Activated CD4-positive, CD25-positive, alpha-beta regulatory T cell treated with anti-CD3 and anti-CD28 coated beads, Interleukin-2, amount 50 U/mL, for 24 hours (primary cell): ENCODE measurements at regions not wholly inside any gene's neighbourhood (a gene's known extent, or its start where the extent isn't known, plus 50 kb on each side); places are given as distances from the start of the nearest gene placed in this dataset.
A peak's percentile ranks its signal among the peaks of the same experiment; 100 is the strongest.
"Not testable (repeated sequence)": the region's sequence is repeated elsewhere in the genome, so short reads cannot be mapped to it uniquely, and the experiment has no call there.

Experiments used
- ATAC-seq, 2 donors: fragments of 150-1000 bp; cut with Tn5 transposase; one replicate each; pipeline ENCODE4 v1.10.0; 2021; ENCODE audit warnings: mild to moderate bottlenecking in 1 of 2, moderate library complexity in 1 of 2

- ATAC-seq, result peak; percentile 84 to 89
Measured at GRCh38 chr1:184882957-184883815, 91.1 kb downstream of the NIBAN1 start.

- peak; percentile 68 to 72 for ATAC-seq
Measured at GRCh38 chr1:184881941-184882913, 92.1 kb downstream of the NIBAN1 start.

GRCh38 chr1:184879876-184880557 lies 94.3 kb downstream of the NIBAN1 start:
- ATAC-seq, result no peak

GRCh38 chr1:184878602-184879001 lies 95.7 kb downstream of the NIBAN1 start:
- ATAC-seq, result no peak

DNA sequence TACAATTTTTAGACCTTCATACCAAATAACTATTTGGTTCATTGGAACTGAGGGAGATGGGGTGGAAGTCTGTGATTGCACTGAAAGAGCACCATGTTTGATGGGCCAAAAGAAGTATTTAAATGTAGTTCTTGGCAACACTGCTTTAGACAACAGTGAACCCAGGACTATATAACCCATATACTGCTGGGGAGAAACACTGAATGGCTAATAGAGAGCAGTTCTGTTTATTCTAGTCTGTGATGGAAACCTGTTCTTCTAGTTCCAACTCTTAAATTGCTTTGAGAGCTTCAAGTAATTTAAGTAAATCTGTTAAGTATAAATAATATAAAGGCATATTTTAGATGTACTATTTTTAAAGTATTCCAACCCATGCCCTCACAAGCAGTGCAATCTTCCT lies 96.3 kb downstream of the NIBAN1 start:
- ATAC-seq, result no peak

GRCh38 chr1:184876015-184876414 lies 98.3 kb downstream of the NIBAN1 start:
- not testable (repeated sequence) for ATAC-seq

GRCh38 chr1:184875218-184875617 lies 99.1 kb downstream of the NIBAN1 start:
- ATAC-seq, result no peak

- peak; percentile 16 to 30 for ATAC-seq
Measured at GRCh38 chr1:184870319-184870718, 104.0 kb downstream of the NIBAN1 start.

- no peak for ATAC-seq
Measured at GRCh38 chr1:184867866-184868689, 106.2 kb downstream of the NIBAN1 start.

- peak; percentile 90 to 92 for ATAC-seq
Measured at GRCh38 chr1:184866991-184867788, 107.1 kb downstream of the NIBAN1 start.

DNA sequence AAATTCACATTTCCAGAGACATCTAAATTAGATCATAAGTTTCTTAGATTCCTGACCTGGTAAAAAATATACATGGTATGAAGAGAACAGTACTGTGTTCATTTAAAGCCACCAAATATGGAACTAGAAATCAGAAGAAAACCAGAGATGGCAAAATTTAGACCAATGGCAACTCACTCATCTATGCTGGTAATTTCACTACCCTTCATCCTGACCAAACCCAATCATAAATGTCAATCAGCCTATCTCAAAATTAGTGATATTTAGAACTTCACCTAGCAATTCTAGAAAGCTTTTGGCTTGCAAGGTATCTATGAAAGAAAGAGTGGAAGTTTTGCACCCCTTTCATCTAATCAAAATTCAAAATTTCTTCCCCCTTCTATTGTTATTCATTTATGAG lies 107.7 kb downstream of the NIBAN1 start:
- no peak for ATAC-seq

- ATAC-seq, result no peak
Measured at GRCh38 chr1:184865831-184866230, 108.5 kb downstream of the NIBAN1 start.

GRCh38 chr1:184861755-184862336 lies 107.2 kb upstream of the EDEM3 start:
- ATAC-seq, result no peak

DNA sequence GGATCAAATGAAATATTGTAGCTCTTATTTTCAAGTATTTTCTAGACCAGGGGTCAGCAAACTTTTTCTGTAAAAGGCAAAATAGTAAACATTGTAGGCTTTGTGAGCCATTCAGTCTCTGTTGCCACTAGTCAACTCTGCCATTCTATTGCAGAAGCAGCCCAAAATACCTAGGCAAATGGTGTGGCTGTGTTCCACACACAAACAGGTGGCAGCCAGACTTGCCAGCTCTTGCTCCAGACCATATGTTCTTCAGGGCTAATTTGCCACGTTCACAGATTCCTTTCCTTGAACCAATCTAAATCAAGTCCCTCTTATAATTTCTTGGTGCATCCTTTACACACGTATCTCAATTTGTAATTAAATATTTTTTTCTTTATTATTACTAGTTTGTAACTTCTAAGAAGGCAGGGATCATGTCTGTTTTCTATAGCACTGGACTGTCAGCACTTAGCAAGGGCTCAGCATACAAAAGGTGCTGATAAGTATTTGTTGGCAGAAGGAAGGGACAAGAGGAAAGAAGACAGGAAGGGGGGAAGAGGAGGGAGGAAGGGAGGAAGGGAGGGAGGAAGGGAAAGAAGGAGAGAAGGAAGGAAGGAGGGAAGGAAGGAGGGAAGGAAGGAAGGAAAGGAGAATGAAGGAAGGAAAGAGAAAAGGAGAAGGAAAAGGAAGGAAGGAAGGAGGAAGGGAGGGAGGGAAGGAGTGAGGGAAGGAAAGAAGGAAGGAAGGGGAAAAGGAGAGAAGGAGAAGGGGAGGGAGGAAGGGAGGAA lies 106.5 kb upstream of the EDEM3 start:
- ATAC-seq, result no peak

- no peak for ATAC-seq
Measured at GRCh38 chr1:184860535-184860934, 105.9 kb upstream of the EDEM3 start.

DNA sequence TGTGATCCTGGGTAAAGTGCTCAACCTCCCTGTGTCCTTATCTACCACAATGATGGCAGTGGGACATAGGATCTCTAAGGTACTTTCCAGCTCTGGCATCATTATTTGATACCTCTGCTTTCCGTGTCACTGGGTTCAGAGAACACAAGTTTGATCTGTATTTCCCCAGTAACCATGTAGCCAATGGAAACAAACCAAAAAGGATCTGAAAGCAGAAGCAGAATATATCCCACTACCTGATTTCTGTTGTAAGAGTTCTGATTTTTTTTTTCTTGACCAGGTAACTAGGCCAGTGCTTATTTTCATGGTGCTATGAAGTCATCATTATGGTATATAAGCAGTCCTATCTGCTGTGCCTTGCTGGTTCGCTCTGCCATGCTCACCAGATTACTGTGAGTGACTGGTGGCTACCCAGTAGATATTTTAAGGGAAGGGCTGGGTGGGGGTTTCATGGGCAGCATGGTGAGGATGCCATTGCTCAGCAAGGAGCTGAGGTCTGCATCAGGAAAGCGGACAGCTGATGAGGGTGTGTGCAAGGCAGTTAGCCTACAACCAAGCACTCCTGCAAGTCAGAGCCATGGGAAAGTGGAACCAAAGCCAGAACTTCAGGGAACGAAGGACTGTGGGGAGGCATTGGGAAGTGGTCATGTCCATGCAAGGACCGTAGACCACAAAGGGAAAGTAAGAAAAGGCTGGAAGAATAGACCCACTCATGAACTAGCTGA lies 104.9 kb upstream of the EDEM3 start:
- peak; percentile 21 to 24 for ATAC-seq

- ATAC-seq, result no peak
Measured at GRCh38 chr1:184858288-184858687, 103.6 kb upstream of the EDEM3 start.

GRCh38 chr1:184854496-184855140 lies 100.0 kb upstream of the EDEM3 start:
- no peak for ATAC-seq

DNA sequence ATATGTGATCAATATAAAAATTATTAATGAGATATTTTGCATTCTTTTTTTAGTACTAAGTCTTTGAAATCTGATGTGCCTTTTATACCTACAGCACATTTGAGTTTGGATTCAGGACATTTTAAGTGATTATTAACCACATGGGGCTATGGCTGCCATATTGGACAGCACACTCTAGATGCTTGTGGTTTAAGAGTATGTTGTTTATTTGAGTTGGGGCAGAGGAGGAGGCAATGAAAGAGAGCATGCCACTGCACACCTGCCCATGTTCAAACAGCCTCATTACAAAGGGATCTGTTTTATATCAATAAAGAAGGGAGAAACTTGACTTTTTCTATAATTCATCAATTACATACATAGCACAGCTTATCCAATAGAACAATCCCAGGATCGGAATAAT lies 99.4 kb upstream of the EDEM3 start:
- ATAC-seq, result no peak
